ENCODE measurements at regions not wholly inside any gene's neighbourhood (a gene's known extent, or its start where the extent isn't known, plus 50 kb on each side); places are given as distances from the start of the nearest gene placed in this dataset.
"Not testable (repeated sequence)": the region's sequence is repeated elsewhere in the genome, so short reads cannot be mapped to it uniquely, and the experiment has no call there.

- not testable (repeated sequence) for TF ChIP-seq CTCF, POLR2A (IDR thresholded peaks at IDR 0.05)
These were observed 77.6 kb upstream of the FAM72C start for GRCh38 chr1:144049365-144049764.
